ENCODE measurements at regions not wholly inside any gene's neighbourhood (a gene's known extent, or its start where the extent isn't known, plus 50 kb on each side); places are given as distances from the start of the nearest gene placed in this dataset.

DNA sequence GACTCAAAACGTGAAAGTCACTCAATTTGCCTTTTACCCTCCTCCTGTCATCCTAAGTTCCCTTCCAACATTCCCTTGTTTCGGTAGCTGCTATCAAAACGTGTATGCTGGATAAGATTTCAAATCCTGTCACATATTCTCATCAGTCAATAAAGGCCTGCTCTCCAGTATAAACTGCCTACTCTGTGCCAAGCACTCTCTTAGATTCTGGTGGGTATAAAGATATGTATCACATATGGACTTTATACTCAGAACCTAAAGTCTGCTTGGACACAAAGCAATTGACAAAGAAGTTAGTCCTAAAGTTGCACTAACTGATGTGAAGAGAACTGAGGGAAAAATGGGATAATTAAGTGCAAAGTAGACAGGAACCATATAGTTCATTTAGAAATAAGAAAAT is 476.6 kb upstream of the MARCKS start:
- Histone ChIP-seq H3K79me2 (ENCODE audit: insufficient read depth, low read length) (no peaks in the 10 kb centered on the region), H3F3A (ENCODE audit: insufficient read depth, low read length) (no peaks in the 10 kb centered on the region), H3K9me3 (ENCODE audit: low read length) (no peaks in the 10 kb centered on the region), H3K27ac (ENCODE audit: low read depth, low read length, poor library complexity, severe bottlenecking) (no peak overlapping the region), H3K9ac (ENCODE audit: low read length) (no peak overlapping the region), H3K4me1 (ENCODE audit: insufficient read depth, low read length, severe bottlenecking) (no peaks in the 10 kb centered on the region), H3K4me2 (ENCODE audit: low read length) (no peak overlapping the region), H3K27me3 (ENCODE audit: insufficient read depth, low read length) (no peaks in the 10 kb centered on the region), H3K36me3 (ENCODE audit: insufficient read depth, low read length) (no peaks in the 10 kb centered on the region), H4K20me1 (ENCODE audit: insufficient read depth, low read length) (no peaks in the 10 kb centered on the region), H3K4me3 (ENCODE audit: low read depth, low read length, poor library complexity, severe bottlenecking) (no peak overlapping the region), H2AFZ (ENCODE audit: low read length) (no peak overlapping the region), H3K9me2 (ENCODE audit: low read depth, low read length) (no peaks in the 10 kb centered on the region)
- TF ChIP-seq, protein P1, sequence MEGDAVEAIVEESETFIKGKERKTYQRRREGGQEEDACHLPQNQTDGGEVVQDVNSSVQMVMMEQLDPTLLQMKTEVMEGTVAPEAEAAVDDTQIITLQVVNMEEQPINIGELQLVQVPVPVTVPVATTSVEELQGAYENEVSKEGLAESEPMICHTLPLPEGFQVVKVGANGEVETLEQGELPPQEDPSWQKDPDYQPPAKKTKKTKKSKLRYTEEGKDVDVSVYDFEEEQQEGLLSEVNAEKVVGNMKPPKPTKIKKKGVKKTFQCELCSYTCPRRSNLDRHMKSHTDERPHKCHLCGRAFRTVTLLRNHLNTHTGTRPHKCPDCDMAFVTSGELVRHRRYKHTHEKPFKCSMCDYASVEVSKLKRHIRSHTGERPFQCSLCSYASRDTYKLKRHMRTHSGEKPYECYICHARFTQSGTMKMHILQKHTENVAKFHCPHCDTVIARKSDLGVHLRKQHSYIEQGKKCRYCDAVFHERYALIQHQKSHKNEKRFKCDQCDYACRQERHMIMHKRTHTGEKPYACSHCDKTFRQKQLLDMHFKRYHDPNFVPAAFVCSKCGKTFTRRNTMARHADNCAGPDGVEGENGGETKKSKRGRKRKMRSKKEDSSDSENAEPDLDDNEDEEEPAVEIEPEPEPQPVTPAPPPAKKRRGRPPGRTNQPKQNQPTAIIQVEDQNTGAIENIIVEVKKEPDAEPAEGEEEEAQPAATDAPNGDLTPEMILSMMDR (IDR thresholded peaks at IDR 0.05; ENCODE audit: low read length), result no peak
- TF ChIP-seq EZH2 (IDR thresholded peaks at IDR 0.05; ENCODE audit: borderline replicate concordance, low read length), result no peak

DNA sequence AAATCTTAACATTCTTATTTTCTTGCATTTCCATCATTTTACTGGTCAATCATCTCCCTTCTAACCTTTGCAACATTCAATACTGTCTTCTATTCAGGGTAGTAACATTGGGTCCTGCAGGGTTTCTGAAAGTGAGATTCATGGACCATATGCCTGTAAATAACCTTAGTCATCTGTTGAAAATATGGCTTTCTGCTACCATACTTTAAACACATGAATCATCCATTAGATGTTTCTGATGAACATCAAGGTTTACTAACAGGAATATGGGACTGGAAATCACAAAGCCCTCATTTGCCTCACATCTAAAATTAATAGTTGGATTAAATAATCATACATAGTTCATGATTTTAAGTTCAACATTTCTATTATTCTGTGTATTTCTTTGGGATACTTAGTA is 475.9 kb upstream of the MARCKS start:
- Histone ChIP-seq H3K9me2 (ENCODE audit: low read depth, low read length) (no peaks in the 10 kb centered on the region), H3K9ac (ENCODE audit: low read length) (no peak overlapping the region), H3F3A (ENCODE audit: insufficient read depth, low read length) (no peaks in the 10 kb centered on the region), H3K36me3 (ENCODE audit: insufficient read depth, low read length) (no peaks in the 10 kb centered on the region), H3K4me1 (ENCODE audit: insufficient read depth, low read length, severe bottlenecking) (no peaks in the 10 kb centered on the region), H4K20me1 (ENCODE audit: insufficient read depth, low read length) (no peaks in the 10 kb centered on the region), H2AFZ (ENCODE audit: low read length) (no peak overlapping the region), H3K4me2 (ENCODE audit: low read length) (no peak overlapping the region), H3K9me3 (ENCODE audit: low read length) (no peaks in the 10 kb centered on the region), H3K79me2 (ENCODE audit: insufficient read depth, low read length) (no peaks in the 10 kb centered on the region), H3K27me3 (ENCODE audit: insufficient read depth, low read length) (no peaks in the 10 kb centered on the region), H3K4me3 (ENCODE audit: low read depth, low read length, poor library complexity, severe bottlenecking) (no peak overlapping the region), H3K27ac (ENCODE audit: low read depth, low read length, poor library complexity, severe bottlenecking) (no peak overlapping the region)
- TF ChIP-seq, protein P1 (IDR thresholded peaks at IDR 0.05; ENCODE audit: low read length), result no peak
- TF ChIP-seq EZH2 (IDR thresholded peaks at IDR 0.05; ENCODE audit: borderline replicate concordance, low read length), result no peak

DNA sequence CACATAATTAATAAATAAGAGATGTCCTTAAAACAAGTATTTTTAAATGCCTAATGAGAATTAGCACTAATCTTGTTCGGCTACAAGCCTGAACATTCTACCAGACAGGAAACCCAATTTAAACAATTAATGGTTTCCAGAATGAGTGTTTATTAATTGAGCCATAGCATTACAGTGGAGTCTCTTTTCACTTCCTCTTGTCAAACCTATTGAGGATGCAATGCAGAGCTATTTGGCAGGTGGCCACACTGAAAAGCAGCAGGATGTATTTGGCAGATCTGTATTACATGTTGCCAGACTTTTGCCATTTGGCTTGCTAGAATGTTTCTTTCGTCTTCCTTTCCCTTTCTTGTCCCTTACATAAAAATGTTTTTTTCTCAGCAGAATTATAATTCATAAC is 475.2 kb upstream of the MARCKS start:
- H3K9me3 ChIP-seq (ENCODE audit: low read length), result no peaks in the 10 kb centered on the region
- no peak overlapping the region for H3K4me3 ChIP-seq (ENCODE audit: low read depth, low read length, poor library complexity, severe bottlenecking)
- H2AFZ ChIP-seq (ENCODE audit: low read length), result no peak overlapping the region
- H3K4me2 ChIP-seq (ENCODE audit: low read length), result no peak overlapping the region
- no peak overlapping the region for H3K27ac ChIP-seq (ENCODE audit: low read depth, low read length, poor library complexity, severe bottlenecking)
- H3K9me2 ChIP-seq (ENCODE audit: low read depth, low read length), result no peaks in the 10 kb centered on the region
- TF ChIP-seq EZH2 (IDR thresholded peaks at IDR 0.05; ENCODE audit: borderline replicate concordance, low read length), result no peak
- TF ChIP-seq, protein P1 (IDR thresholded peaks at IDR 0.05; ENCODE audit: low read length), result no peak
- no peaks in the 10 kb centered on the region for H3K4me1 ChIP-seq (ENCODE audit: insufficient read depth, low read length, severe bottlenecking)
- no peaks in the 10 kb centered on the region for H3K27me3 ChIP-seq (ENCODE audit: insufficient read depth, low read length)
- H3K36me3 ChIP-seq (ENCODE audit: insufficient read depth, low read length), result no peaks in the 10 kb centered on the region
- H4K20me1 ChIP-seq (ENCODE audit: insufficient read depth, low read length), result no peaks in the 10 kb centered on the region
- H3F3A ChIP-seq (ENCODE audit: insufficient read depth, low read length), result no peaks in the 10 kb centered on the region
- no peak overlapping the region for H3K9ac ChIP-seq (ENCODE audit: low read length)
- no peaks in the 10 kb centered on the region for H3K79me2 ChIP-seq (ENCODE audit: insufficient read depth, low read length)
